ENCODE measurements at regions not wholly inside any gene's neighbourhood (a gene's known extent, or its start where the extent isn't known, plus 50 kb on each side); places are given as distances from the start of the nearest gene placed in this dataset.

DNA sequence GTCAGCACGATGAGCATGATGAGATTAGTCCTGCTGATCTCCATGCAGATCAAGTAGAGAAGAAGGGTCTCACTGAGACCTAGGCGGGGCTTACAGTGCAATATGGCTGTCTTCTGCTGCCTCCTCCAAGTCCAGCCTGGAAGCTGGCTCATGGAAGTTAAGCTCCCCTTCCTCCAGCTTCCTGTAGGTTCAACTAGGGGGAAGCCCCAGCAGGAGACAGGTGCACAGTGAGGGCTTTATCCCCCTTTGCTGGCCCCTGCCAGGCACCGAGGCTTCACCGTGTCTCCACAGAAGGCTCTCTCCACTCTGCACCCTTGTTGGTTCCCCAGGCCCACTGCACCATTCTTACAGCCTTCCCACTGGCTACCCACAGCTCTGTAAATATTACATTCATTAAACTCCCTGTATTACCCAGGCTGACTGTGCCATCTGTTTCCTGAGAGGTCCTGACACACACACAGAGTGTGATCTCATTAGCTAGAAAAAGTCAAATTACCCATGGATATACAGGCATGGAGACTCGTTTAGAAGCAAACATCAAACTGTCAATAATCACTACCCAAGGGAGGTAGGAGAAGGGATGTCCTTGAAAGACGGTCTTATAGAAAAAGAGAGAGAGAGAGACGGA is 90.4 kb downstream of the SLC2A10 start:
- Histone ChIP-seq H3K79me2 (ENCODE audit: control insufficient read depth, insufficient read depth, low read length, poor library complexity) (no peaks in the 10 kb centered on the region), H4K8ac (ENCODE audit: low read depth, low read length) (no peak overlapping the region), H4K91ac (ENCODE audit: low read depth, low read length) (no peak overlapping the region), H3K18ac (ENCODE audit: low read length) (no peak overlapping the region), H2AFZ (ENCODE audit: insufficient read depth, low read length, poor library complexity) (no peak overlapping the region), H2BK12ac (ENCODE audit: low read length) (no peak overlapping the region), H3K4me2 (ENCODE audit: low read length) (no peak overlapping the region), H3K9ac (ENCODE audit: low read length) (no peak overlapping the region), H3K36me3 (ENCODE audit: control insufficient read depth in 1 of 2, insufficient read depth in 2 of 2, low read length in 2 of 2) (no peaks in the 10 kb centered on the region), H3K27ac (ENCODE audit: low read depth, low read length) (no peak overlapping the region), H3K79me1 (ENCODE audit: low read length) (no peaks in the 10 kb centered on the region), H2BK5ac (ENCODE audit: low read depth, low read length, poor library complexity) (no peak overlapping the region), H4K12ac (ENCODE audit: low read depth, low read length) (no peak overlapping the region), H2BK120ac (ENCODE audit: insufficient read depth, low read length, poor library complexity) (no peak overlapping the region), H3K14ac (ENCODE audit: low read length) (no peak overlapping the region), H3K27me3 (ENCODE audit: insufficient read depth, low read length) (no peaks in the 10 kb centered on the region), H3K4ac (ENCODE audit: low read depth, low read length) (no peak overlapping the region), H3K4me1 (ENCODE audit: control insufficient read depth in 1 of 2, insufficient read depth in 2 of 2, low read length in 2 of 2) (peaks cover 2 to 5% of the 10 kb centered on the region in 2 experiments), H3K4me3 (ENCODE audit: low read depth, low read length) (no peak overlapping the region), H3K9me3 (ENCODE audit: insufficient read depth, low read depth, low read length) (no peaks in the 10 kb centered on the region), H3K23ac (ENCODE audit: low read length) (no peak overlapping the region), H2AK5ac (ENCODE audit: low read length) (no peak overlapping the region)
- WGBS (ENCODE audit: extremely low coverage, insufficient coverage, insufficient read length): no CpG with 5 or more reads among the region's 7 CpGs
- no peak for DNase-seq

DNA sequence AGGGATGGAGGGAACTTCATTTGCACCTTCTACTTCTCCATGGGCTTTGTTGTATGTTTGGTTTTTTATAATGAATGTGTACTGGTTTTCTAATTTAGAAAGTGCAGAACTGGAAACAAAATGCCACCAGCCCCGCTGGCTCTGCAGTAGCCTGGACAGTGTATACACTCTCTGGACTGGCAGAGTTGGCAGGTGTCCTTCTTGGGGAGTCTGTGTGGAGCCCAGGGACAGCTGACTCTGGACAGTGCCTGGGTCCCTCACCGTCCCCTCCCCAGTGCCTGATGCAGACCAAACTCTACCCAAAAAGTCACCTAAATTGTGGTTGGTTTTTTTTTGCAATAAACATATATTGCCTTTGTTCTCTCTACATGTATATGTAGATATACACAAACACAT is 91.0 kb downstream of the SLC2A10 start:
- no peak overlapping the region for H3K14ac ChIP-seq (ENCODE audit: low read length)
- H3K4me3 ChIP-seq (ENCODE audit: low read depth, low read length): no peak overlapping the region
- no peaks in the 10 kb centered on the region for H3K9me3 ChIP-seq (ENCODE audit: insufficient read depth, low read depth, low read length)
- H3K27me3 ChIP-seq (ENCODE audit: insufficient read depth, low read length): no peaks in the 10 kb centered on the region
- H2AK5ac ChIP-seq (ENCODE audit: low read length): no peak overlapping the region
- no peak overlapping the region for H2BK5ac ChIP-seq (ENCODE audit: low read depth, low read length, poor library complexity)
- no peak overlapping the region for H3K4ac ChIP-seq (ENCODE audit: low read depth, low read length)
- no CpG with 5 or more reads among the region's 2 CpGs for WGBS (ENCODE audit: extremely low coverage, insufficient coverage, insufficient read length)
- no peak overlapping the region for H3K4me2 ChIP-seq (ENCODE audit: low read length)
- no peak overlapping the region for H4K91ac ChIP-seq (ENCODE audit: low read depth, low read length)
- no peak overlapping the region for H3K18ac ChIP-seq (ENCODE audit: low read length)
- no peak overlapping the region for H3K23ac ChIP-seq (ENCODE audit: low read length)
- no peak overlapping the region for H4K12ac ChIP-seq (ENCODE audit: low read depth, low read length)
- H3K27ac ChIP-seq (ENCODE audit: low read depth, low read length): no peak overlapping the region
- no peak overlapping the region for H2BK12ac ChIP-seq (ENCODE audit: low read length)
- DNase-seq: no peak
- H2BK120ac ChIP-seq (ENCODE audit: insufficient read depth, low read length, poor library complexity): no peak overlapping the region
- H4K8ac ChIP-seq (ENCODE audit: low read depth, low read length): no peak overlapping the region
- no peak overlapping the region for H3K9ac ChIP-seq (ENCODE audit: low read length)
- no peaks in the 10 kb centered on the region for H3K79me2 ChIP-seq (ENCODE audit: control insufficient read depth, insufficient read depth, low read length, poor library complexity)
- H3K4me1 ChIP-seq (ENCODE audit: control insufficient read depth in 1 of 2, insufficient read depth in 2 of 2, low read length in 2 of 2): peaks cover 2 to 5% of the 10 kb centered on the region in 2 experiments
- no peak overlapping the region for H2AFZ ChIP-seq (ENCODE audit: insufficient read depth, low read length, poor library complexity)
- H3K79me1 ChIP-seq (ENCODE audit: low read length): no peaks in the 10 kb centered on the region
- H3K36me3 ChIP-seq (ENCODE audit: control insufficient read depth in 1 of 2, insufficient read depth in 2 of 2, low read length in 2 of 2): no peaks in the 10 kb centered on the region

DNA sequence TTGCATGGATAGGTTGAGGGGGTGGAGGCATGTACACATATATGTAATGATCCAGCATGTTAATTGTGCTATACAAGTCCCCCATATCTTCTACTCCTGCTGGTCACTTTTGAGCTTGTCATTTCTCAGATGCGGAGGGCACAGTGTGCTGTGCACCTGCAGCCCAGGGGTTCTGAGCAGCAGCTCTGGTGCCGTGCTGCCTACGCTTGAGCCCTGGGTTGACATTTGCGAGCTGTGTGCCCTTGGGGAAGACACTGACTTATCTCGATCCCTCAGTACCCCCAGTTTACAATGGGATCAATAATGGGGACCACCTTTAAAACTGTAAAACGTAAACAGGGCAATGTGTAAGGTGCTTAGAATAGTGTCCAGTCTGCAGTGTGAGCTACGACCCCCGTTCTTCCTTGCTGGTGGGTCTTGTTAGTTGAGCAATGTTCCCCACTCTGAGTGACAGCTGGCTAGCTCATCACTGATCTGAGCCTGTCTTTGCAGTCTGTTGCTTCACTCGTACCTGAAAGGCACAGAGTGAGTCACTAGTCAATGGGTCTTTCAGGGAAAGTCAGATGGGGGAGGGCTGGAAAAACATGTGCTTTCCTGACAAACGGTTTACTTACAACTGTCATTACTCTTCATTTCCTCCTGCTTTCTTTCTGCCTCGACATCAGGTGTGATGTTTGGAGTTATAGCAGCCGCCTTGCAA is 91.7 kb downstream of the SLC2A10 start:
- Histone ChIP-seq H3K4me3 (ENCODE audit: low read depth, low read length) (no peak overlapping the region), H3K4ac (ENCODE audit: low read depth, low read length) (no peak overlapping the region), H3K9ac (ENCODE audit: low read length) (no peak overlapping the region), H3K14ac (ENCODE audit: low read length) (no peak overlapping the region), H4K91ac (ENCODE audit: low read depth, low read length) (no peak overlapping the region), H3K4me1 (ENCODE audit: control insufficient read depth in 1 of 2, insufficient read depth in 2 of 2, low read length in 2 of 2) (peaks cover 2 to 5% of the 10 kb centered on the region in 2 experiments), H3K9me3 (ENCODE audit: insufficient read depth, low read depth, low read length) (no peaks in the 10 kb centered on the region), H2AFZ (ENCODE audit: insufficient read depth, low read length, poor library complexity) (no peak overlapping the region), H3K36me3 (ENCODE audit: control insufficient read depth in 1 of 2, insufficient read depth in 2 of 2, low read length in 2 of 2) (no peaks in the 10 kb centered on the region), H4K12ac (ENCODE audit: low read depth, low read length) (no peak overlapping the region), H2BK120ac (ENCODE audit: insufficient read depth, low read length, poor library complexity) (no peak overlapping the region), H3K79me1 (ENCODE audit: low read length) (no peaks in the 10 kb centered on the region), H3K18ac (ENCODE audit: low read length) (no peak overlapping the region), H3K4me2 (ENCODE audit: low read length) (no peak overlapping the region), H2BK12ac (ENCODE audit: low read length) (no peak overlapping the region), H3K27ac (ENCODE audit: low read depth, low read length) (no peak overlapping the region), H3K27me3 (ENCODE audit: insufficient read depth, low read length) (no peaks in the 10 kb centered on the region), H3K23ac (ENCODE audit: low read length) (no peak overlapping the region), H2BK5ac (ENCODE audit: low read depth, low read length, poor library complexity) (no peak overlapping the region), H3K79me2 (ENCODE audit: control insufficient read depth, insufficient read depth, low read length, poor library complexity) (no peaks in the 10 kb centered on the region), H4K8ac (ENCODE audit: low read depth, low read length) (no peak overlapping the region), H2AK5ac (ENCODE audit: low read length) (no peak overlapping the region)
- DNase-seq: peak; percentile 11 to 37
- WGBS (ENCODE audit: extremely low coverage, insufficient coverage, insufficient read length): no CpG with 5 or more reads among the region's 12 CpGs

DNA sequence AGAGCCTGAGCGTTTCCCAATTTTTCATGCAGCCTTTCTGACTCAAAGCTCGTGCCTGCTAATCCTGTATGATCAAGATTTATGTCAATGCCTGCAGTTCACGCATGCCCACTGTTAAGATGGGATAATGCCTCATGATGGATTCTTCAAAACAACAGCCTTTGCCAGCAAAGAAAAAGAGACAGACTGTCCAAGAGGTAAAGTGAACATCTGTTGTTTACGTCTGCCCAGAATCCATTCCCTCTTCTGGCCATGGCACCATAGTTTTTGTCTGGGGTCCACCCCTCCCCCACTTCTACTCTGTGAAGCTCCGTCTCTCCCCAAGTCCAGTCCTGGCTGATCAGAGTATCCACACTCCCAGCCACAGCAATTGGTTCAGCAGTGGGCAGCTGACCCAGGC is 91.9 kb upstream of the EYA2 start:
- Histone ChIP-seq H3K23ac (ENCODE audit: low read length) (no peak overlapping the region), H4K91ac (ENCODE audit: low read depth, low read length) (no peak overlapping the region), H3K4me2 (ENCODE audit: low read length) (no peak overlapping the region), H3K9me3 (ENCODE audit: insufficient read depth, low read depth, low read length) (no peaks in the 10 kb centered on the region), H3K27me3 (ENCODE audit: insufficient read depth, low read length) (no peaks in the 10 kb centered on the region), H2AFZ (ENCODE audit: insufficient read depth, low read length, poor library complexity) (no peak overlapping the region), H3K79me1 (ENCODE audit: low read length) (no peaks in the 10 kb centered on the region), H2BK12ac (ENCODE audit: low read length) (no peak overlapping the region), H3K14ac (ENCODE audit: low read length) (no peak overlapping the region), H3K4me1 (ENCODE audit: control insufficient read depth in 1 of 2, insufficient read depth in 2 of 2, low read length in 2 of 2) (peaks cover 2 to 7% of the 10 kb centered on the region in 2 experiments), H3K27ac (ENCODE audit: low read depth, low read length) (no peak overlapping the region), H3K4me3 (ENCODE audit: low read depth, low read length) (no peak overlapping the region), H3K79me2 (ENCODE audit: control insufficient read depth, insufficient read depth, low read length, poor library complexity) (no peaks in the 10 kb centered on the region), H3K4ac (ENCODE audit: low read depth, low read length) (no peak overlapping the region), H2BK5ac (ENCODE audit: low read depth, low read length, poor library complexity) (no peak overlapping the region), H2AK5ac (ENCODE audit: low read length) (no peak overlapping the region), H4K8ac (ENCODE audit: low read depth, low read length) (no peak overlapping the region), H4K12ac (ENCODE audit: low read depth, low read length) (no peak overlapping the region), H3K9ac (ENCODE audit: low read length) (no peak overlapping the region), H3K18ac (ENCODE audit: low read length) (no peak overlapping the region), H3K36me3 (ENCODE audit: control insufficient read depth in 1 of 2, insufficient read depth in 2 of 2, low read length in 2 of 2) (no peaks in the 10 kb centered on the region), H2BK120ac (ENCODE audit: insufficient read depth, low read length, poor library complexity) (no peak overlapping the region)
- no CpG with 5 or more reads among the region's 5 CpGs for WGBS (ENCODE audit: extremely low coverage, insufficient coverage, insufficient read length)
- no peak for DNase-seq

Measured in trophoblast cell (in vitro differentiated cells and primary cell).